ENCODE measurements at regions not wholly inside any gene's neighbourhood (a gene's known extent, or its start where the extent isn't known, plus 50 kb on each side); places are given as distances from the start of the nearest gene placed in this dataset.
A peak's percentile ranks its signal among the peaks of the same experiment; 100 is the strongest.

- DNase-seq (ENCODE audit: low read depth, low spot score), result no peak
- TF ChIP-seq CTCF (IDR thresholded peaks at IDR 0.05; ENCODE audit: insufficient read depth, low read length, missing control alignments), result no peak
- CTCF ChIA-PET, result no interaction called here
- POLR2A ChIA-PET, result interaction anchor here (0.7 kb wide), 1 partner anchor 11 kb away, joined by 3 read pairs; no protein-coding TSS in a partner anchor
- H3K4me3 ChIP-seq (ENCODE audit: low read depth, low read length), result peak overlapping the region; percentile 65
Observed at GRCh38 chr2:143936848-143937722, 582.8 kb downstream of the ZEB2 start.

DNA sequence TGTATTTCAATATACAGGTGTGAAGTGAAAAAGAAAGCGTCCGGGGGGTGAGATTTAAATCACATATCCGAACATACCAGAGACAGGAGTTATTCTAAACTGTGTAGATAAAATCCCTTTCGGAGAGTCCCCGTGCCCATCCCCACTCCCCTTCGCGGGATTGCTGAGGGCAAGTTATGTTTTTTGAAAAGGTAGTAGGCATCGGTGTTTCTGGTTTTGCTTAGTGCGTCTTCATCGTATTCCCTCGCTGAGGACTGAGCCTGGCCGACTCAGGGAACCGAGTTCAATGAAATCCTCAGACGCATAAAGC, 583.4 kb downstream of the ZEB2 start:
- POLR2A ChIA-PET, result no interaction called here
- CTCF ChIA-PET, result no interaction called here

GRCh38 chr2:143935482-143935752, 584.5 kb downstream of the ZEB2 start:
- DNase-seq (ENCODE audit: low read depth, low spot score), result no peak
- ChIA-PET CTCF (no interaction called here), POLR2A (no interaction called here)
- no peak for TF ChIP-seq CTCF (IDR thresholded peaks at IDR 0.05; ENCODE audit: insufficient read depth, low read length, missing control alignments)
- H3K4me3 ChIP-seq (ENCODE audit: low read depth, low read length), result no peak overlapping the region

More for the DNA sequence above, 583.4 kb downstream of the ZEB2 start:
- no peak for TF ChIP-seq CTCF (IDR thresholded peaks at IDR 0.05; ENCODE audit: insufficient read depth, low read length, missing control alignments)
- peak overlapping the region; percentile 65 for H3K4me3 ChIP-seq (ENCODE audit: low read depth, low read length)
- no peak for DNase-seq (ENCODE audit: low read depth, low spot score)

DNA sequence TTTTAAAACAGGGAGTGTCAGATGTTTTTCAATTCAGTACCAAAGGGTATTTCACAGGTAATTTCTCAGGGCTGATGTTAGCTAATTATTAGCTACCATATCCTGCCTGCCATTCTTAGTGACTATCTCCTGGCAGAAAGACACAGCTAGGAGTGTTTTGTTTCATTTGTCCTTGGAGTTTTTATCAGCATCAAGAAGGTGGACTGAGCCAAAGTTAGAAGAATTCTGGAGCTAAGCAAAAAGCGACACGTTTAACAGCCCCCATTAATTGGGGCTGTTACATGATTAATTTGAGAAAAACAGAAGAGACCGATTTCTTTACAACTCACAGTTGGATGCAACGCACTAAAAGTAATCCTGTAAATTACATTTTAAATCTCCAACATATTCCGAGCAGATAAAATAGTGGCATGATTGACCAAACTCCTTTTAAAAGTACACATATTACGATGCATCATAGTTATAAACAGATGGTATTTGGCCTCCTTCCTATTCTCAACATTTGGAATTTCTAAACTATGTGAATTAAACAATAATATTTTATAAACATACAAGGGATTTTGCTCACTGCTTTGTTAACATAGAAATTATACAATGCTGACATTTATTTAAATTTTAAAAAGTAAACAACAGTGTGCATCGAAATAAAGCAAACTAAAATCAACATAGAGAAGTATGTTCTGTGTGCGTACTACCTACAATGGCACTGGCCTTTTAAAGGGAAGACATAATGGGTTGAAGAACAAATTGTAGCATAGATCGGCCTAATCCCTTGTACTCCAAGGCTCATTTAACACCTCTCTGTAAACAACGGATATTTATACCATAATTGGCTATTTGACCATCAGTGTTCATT, 585.1 kb downstream of the ZEB2 start:
- DNase-seq (ENCODE audit: low read depth, low spot score), result no peak

GRCh38 chr2:143933946-143934569, 585.9 kb downstream of the ZEB2 start:
- POLR2A ChIA-PET, result no interaction called here
- H3K4me3 ChIP-seq (ENCODE audit: low read depth, low read length), result no peak overlapping the region
- CTCF ChIA-PET, result no interaction called here
- DNase-seq (ENCODE audit: low read depth, low spot score), result no peak
- TF ChIP-seq CTCF (IDR thresholded peaks at IDR 0.05; ENCODE audit: insufficient read depth, low read length, missing control alignments), result no peak

More for the DNA sequence above, 585.1 kb downstream of the ZEB2 start:
- ChIA-PET CTCF (no interaction called here), POLR2A (no interaction called here)
- no peak for TF ChIP-seq CTCF (IDR thresholded peaks at IDR 0.05; ENCODE audit: insufficient read depth, low read length, missing control alignments)
- no peak overlapping the region for H3K4me3 ChIP-seq (ENCODE audit: low read depth, low read length)

GRCh38 chr2:143930891-143931290, 589.0 kb downstream of the ZEB2 start:
- DNase-seq (ENCODE audit: low read depth, low spot score), result no peak
- no peak for TF ChIP-seq CTCF (IDR thresholded peaks at IDR 0.05; ENCODE audit: insufficient read depth, low read length, missing control alignments)
- POLR2A ChIA-PET, result no interaction called here
- no peak overlapping the region for H3K4me3 ChIP-seq (ENCODE audit: low read depth, low read length)
- CTCF ChIA-PET, result no interaction called here

All from AG04449 (cell line).